HCT116 (cell line): ENCODE measurements at regions not wholly inside any gene's neighbourhood (a gene's known extent, or its start where the extent isn't known, plus 50 kb on each side); places are given as distances from the start of the nearest gene placed in this dataset.

ENCODE experiments used
- ATAC-seq: fragments of 200-7000 bp; cut with Tn5 transposase; 2 replicates; pipeline ENCODE4 v1.9.1; 2020; ENCODE audit warnings: mild to moderate bottlenecking, moderate library complexity
- BruUV-seq: library from RNA; stranded (reverse); fragments of 400-500 nt; replicated peaks from 2 replicates; lab custom pipeline; 2021; lab: Mats Ljungman, UMichigan
- CTCF ChIA-PET: fragments of 300-600 bp; sonication (Branson Sonifier 250); formaldehyde crosslinking; loops from one replicate; lab custom pipeline; 2021; ENCODE audit warnings: antibody characterized with exemption; lab: Charles Lee
- POLR2A ChIA-PET: fragments of 300-600, 350-600 bp; sonication (Branson Sonifier 250); formaldehyde crosslinking; loops from one replicate; lab custom pipeline; 2021; ENCODE audit warnings: antibody characterized with exemption; lab: Charles Lee
- RAD21 ChIA-PET, 2 experiments: fragments of 300-600 bp; sonication (Branson Sonifier 250); formaldehyde crosslinking; loops; one replicate each; lab custom pipeline; 2023; ENCODE audit warnings: low total read pairs in 2 of 2; ENCODE audit not compliant: uncharacterized antibody in 2 of 2, unreplicated experiment in 2 of 2, low non-redundant PET in 1 of 2; lab: Charles Lee
- DNase-seq: peaks from one replicate; pipeline ENCODE4 v3.0.0-alpha.2; 2010; ENCODE audit warnings: low read depth, low spot score
- H2AFZ ChIP-seq: fragments of 200-600 bp; shearing (Covaris generic), sonication (generic); 2 replicates; pipeline ENCODE4 v1.6.1; 2017; ENCODE audit warnings: low read depth, mixed run types, mixed read lengths, antibody characterized with exemption, low read length; ENCODE audit not compliant: poor library complexity, severe bottlenecking
- H3K27ac ChIP-seq: 2 replicates; pipeline ENCODE4 v1.5.1; 2012; ENCODE audit warnings: low read depth, low read length
- H3K27me3 ChIP-seq: fragments of 200-600 bp; sonication (generic); 2 replicates; pipeline ENCODE4 v1.6.1; 2016; ENCODE audit warnings: mixed run types, low read length, mixed read lengths; ENCODE audit not compliant: insufficient read depth
- H3K36me3 ChIP-seq, 2 experiments: fragments of 200-500 bp in 1 of 2; fragments of 200-600 bp in 1 of 2; sonication (Bioruptor generic) in 1 of 2; sonication (generic) in 1 of 2; 2 replicates each; pipeline versions ENCODE4 v1.5.1 to v1.6.1; 2014 to 2016; ENCODE audit warnings: low read length in 2 of 2, inconsistent platforms in 1 of 2, mixed read lengths in 1 of 2, mixed run types in 1 of 2; ENCODE audit not compliant: insufficient read depth in 2 of 2, control insufficient read depth in 1 of 2
- H3K4me1 ChIP-seq, 2 experiments: fragments of 200-600 bp in 1 of 2; sonication (generic) in 1 of 2; 2 replicates each; pipeline versions ENCODE4 v1.5.1 to v1.6.1; 2012 to 2017; ENCODE audit warnings: low read length in 2 of 2, inconsistent platforms in 1 of 2, mild to moderate bottlenecking in 1 of 2, mixed read lengths in 1 of 2, mixed run types in 1 of 2, moderate library complexity in 1 of 2; ENCODE audit not compliant: insufficient read depth in 2 of 2, control insufficient read depth in 1 of 2
- H3K4me2 ChIP-seq: fragments of 200-600 bp; sonication (generic); 2 replicates; pipeline ENCODE4 v1.6.1; 2017; ENCODE audit warnings: mixed run types, low read length, mixed read lengths
- H3K4me3 ChIP-seq, 2 experiments: fragments of 200-600 bp in 1 of 2; sonication (generic) in 1 of 2; replicated peaks in 1 of 2; 2 replicates each; pipeline ENCODE4 v1.5.1; 2011 to 2016; ENCODE audit warnings: low read length in 2 of 2, control low read depth in 1 of 2, low read depth in 1 of 2, mild to moderate bottlenecking in 1 of 2, mixed read lengths in 1 of 2, mixed run types in 1 of 2
- H3K79me2 ChIP-seq: fragments of 200-600 bp; sonication (generic); 2 replicates; pipeline ENCODE4 v1.6.1; 2017; ENCODE audit warnings: mild to moderate bottlenecking, mixed run types, low read length, moderate library complexity, mixed read lengths; ENCODE audit not compliant: insufficient read depth
- H3K9ac ChIP-seq: fragments of 200-600 bp; sonication (generic); 2 replicates; pipeline ENCODE4 v1.6.1; 2016; ENCODE audit warnings: low read length, mixed read lengths
- H3K9me2 ChIP-seq: fragments of 200-600 bp; sonication (generic), shearing (Covaris generic); 2 replicates; pipeline ENCODE4 v1.6.1; 2017; ENCODE audit warnings: mixed run types, mild to moderate bottlenecking, moderate library complexity; ENCODE audit not compliant: insufficient read depth
- H3K9me3 ChIP-seq, 2 experiments: fragments of 200-500 bp in 1 of 2; fragments of 200-600 bp in 1 of 2; sonication (Bioruptor generic) in 1 of 2; sonication (generic) in 1 of 2; 2 replicates each; pipeline ENCODE4 v1.6.1; 2014 to 2017; ENCODE audit warnings: low read length in 2 of 2, mixed read lengths in 2 of 2, inconsistent platforms in 1 of 2, low read depth in 1 of 2, mild to moderate bottlenecking in 1 of 2, mixed run types in 1 of 2, moderate library complexity in 1 of 2; ENCODE audit not compliant: control insufficient read depth in 1 of 2, insufficient read depth in 1 of 2
- H4K20me1 ChIP-seq: fragments of 200-600 bp; sonication (generic), shearing (Covaris generic); 2 replicates; pipeline ENCODE4 v1.6.1; 2017; ENCODE audit warnings: mixed run types, mild to moderate bottlenecking, moderate library complexity; ENCODE audit not compliant: insufficient read depth
- CBX3 ChIP-seq: IDR thresholded peaks from 2 replicates; pipeline ENCODE4 v1.6.1; 2012; ENCODE audit warnings: low read depth
- CEBPB ChIP-seq: IDR thresholded peaks from 2 replicates; pipeline ENCODE4 v1.6.1; 2012; ENCODE audit warnings: low read depth
- POLR2AphosphoS5 ChIP-seq: IDR thresholded peaks from 2 replicates; pipeline ENCODE4 v1.6.1; 2011; ENCODE audit warnings: mild to moderate bottlenecking, low read depth, low read length, moderate library complexity
- SIN3A ChIP-seq: IDR thresholded peaks from 2 replicates; pipeline ENCODE4 v1.6.1; 2012; ENCODE audit warnings: low read depth
- SRF ChIP-seq: IDR thresholded peaks from 2 replicates; pipeline ENCODE4 v1.6.1; 2012; ENCODE audit warnings: low read depth
- TCF7L2 ChIP-seq: IDR thresholded peaks from 2 replicates; pipeline ENCODE4 v1.7.0; 2011; ENCODE audit warnings: borderline replicate concordance, inconsistent platforms; ENCODE audit not compliant: insufficient read depth, insufficient read length; ENCODE audit errors: extremely low read depth
- ZFX ChIP-seq: fragments of 450-650 bp; IDR thresholded peaks from 2 replicates; pipeline ENCODE4 v1.6.1; 2017
- ZNF274 ChIP-seq: fragments of 200-500 bp; sonication (Bioruptor generic); IDR thresholded peaks from 2 replicates; pipeline ENCODE4 v1.6.1; 2014; ENCODE audit warnings: mild to moderate bottlenecking, low read depth, low read length, inconsistent platforms
- intact Hi-C: fragments of 100-400 bp; cut with micrococcal nuclease; formaldehyde crosslinking; loops from 2 replicates; pipeline ENCODE4 v1.10.0; 2022
- TF ChIP-seq, protein P1 (sequence below): IDR thresholded peaks from 2 replicates; pipeline ENCODE4 v1.6.1; 2012; ENCODE audit warnings: low read depth
- TF ChIP-seq, protein P2 (sequence below): IDR thresholded peaks from 2 replicates; pipeline ENCODE4 v1.6.1; 2012
- TF ChIP-seq, protein P3 (sequence below): IDR thresholded peaks from 2 replicates; pipeline ENCODE4 v1.6.1; 2011; ENCODE audit warnings: mild to moderate bottlenecking, low read length, moderate library complexity; ENCODE audit not compliant: insufficient replicate concordance; ENCODE audit errors: extremely low read depth

DNA sequence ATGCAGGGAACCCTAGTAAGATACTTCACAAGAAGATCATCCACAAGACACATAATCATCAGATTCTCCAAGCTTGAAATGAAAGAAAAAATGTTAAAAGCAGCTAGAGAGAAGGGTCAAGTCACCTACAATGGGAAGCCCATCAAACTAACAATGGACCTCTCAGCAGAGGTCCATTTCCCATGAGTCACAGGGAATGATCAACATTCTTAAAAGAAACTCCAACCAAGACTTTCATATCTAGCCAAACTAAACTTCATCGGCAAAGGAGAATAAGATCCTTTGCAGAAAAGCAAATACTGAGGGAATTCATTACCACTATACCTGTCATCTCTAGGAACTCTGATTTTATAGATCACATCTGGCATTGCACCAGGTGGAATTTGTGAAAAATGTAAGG is 52.9 kb upstream of the SPATA31E1 start:
- RAD21 ChIA-PET, result no interaction called here
- CTCF ChIA-PET, result no interaction called here
- H3K27ac ChIP-seq, result no peak overlapping the region
- H3K9me3 ChIP-seq, result no peaks in the 10 kb centered on the region
- TF ChIP-seq ZFX, result no peak
- no peak for TF ChIP-seq SRF
- no peak for TF ChIP-seq CEBPB
- no peak for TF ChIP-seq TCF7L2
- no peak for TF ChIP-seq SIN3A
- TF ChIP-seq, protein P1, sequence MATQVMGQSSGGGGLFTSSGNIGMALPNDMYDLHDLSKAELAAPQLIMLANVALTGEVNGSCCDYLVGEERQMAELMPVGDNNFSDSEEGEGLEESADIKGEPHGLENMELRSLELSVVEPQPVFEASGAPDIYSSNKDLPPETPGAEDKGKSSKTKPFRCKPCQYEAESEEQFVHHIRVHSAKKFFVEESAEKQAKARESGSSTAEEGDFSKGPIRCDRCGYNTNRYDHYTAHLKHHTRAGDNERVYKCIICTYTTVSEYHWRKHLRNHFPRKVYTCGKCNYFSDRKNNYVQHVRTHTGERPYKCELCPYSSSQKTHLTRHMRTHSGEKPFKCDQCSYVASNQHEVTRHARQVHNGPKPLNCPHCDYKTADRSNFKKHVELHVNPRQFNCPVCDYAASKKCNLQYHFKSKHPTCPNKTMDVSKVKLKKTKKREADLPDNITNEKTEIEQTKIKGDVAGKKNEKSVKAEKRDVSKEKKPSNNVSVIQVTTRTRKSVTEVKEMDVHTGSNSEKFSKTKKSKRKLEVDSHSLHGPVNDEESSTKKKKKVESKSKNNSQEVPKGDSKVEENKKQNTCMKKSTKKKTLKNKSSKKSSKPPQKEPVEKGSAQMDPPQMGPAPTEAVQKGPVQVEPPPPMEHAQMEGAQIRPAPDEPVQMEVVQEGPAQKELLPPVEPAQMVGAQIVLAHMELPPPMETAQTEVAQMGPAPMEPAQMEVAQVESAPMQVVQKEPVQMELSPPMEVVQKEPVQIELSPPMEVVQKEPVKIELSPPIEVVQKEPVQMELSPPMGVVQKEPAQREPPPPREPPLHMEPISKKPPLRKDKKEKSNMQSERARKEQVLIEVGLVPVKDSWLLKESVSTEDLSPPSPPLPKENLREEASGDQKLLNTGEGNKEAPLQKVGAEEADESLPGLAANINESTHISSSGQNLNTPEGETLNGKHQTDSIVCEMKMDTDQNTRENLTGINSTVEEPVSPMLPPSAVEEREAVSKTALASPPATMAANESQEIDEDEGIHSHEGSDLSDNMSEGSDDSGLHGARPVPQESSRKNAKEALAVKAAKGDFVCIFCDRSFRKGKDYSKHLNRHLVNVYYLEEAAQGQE, result no peak
- no peak for TF ChIP-seq ZNF274
- no peak for TF ChIP-seq POLR2AphosphoS5
- TF ChIP-seq, protein P2, sequence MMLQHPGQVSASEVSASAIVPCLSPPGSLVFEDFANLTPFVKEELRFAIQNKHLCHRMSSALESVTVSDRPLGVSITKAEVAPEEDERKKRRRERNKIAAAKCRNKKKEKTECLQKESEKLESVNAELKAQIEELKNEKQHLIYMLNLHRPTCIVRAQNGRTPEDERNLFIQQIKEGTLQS, result no peak
- no peak for TF ChIP-seq CBX3
- TF ChIP-seq, protein P3, sequence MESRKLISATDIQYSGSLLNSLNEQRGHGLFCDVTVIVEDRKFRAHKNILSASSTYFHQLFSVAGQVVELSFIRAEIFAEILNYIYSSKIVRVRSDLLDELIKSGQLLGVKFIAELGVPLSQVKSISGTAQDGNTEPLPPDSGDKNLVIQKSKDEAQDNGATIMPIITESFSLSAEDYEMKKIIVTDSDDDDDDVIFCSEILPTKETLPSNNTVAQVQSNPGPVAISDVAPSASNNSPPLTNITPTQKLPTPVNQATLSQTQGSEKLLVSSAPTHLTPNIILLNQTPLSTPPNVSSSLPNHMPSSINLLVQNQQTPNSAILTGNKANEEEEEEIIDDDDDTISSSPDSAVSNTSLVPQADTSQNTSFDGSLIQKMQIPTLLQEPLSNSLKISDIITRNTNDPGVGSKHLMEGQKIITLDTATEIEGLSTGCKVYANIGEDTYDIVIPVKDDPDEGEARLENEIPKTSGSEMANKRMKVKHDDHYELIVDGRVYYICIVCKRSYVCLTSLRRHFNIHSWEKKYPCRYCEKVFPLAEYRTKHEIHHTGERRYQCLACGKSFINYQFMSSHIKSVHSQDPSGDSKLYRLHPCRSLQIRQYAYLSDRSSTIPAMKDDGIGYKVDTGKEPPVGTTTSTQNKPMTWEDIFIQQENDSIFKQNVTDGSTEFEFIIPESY, result no peak
- no peaks in the 10 kb centered on the region; the same call in 1 of the 2 replicates for H3K9me2 ChIP-seq
- H3K4me1 ChIP-seq, result peaks cover 0 to 7% of the 10 kb centered on the region in 2 experiments; a peak in 1 of 4 replicates
- POLR2A ChIA-PET, result no interaction called here
- H3K79me2 ChIP-seq, result no peaks in the 10 kb centered on the region
- intact Hi-C loops, result no loop called here
- H3K27me3 ChIP-seq, result no peaks in the 10 kb centered on the region
- no peak overlapping the region for H2AFZ ChIP-seq
- H3K4me2 ChIP-seq, result no peak overlapping the region
- DNase-seq (no peak), ATAC-seq (no peak)
- no peak overlapping the region for H3K9ac ChIP-seq
- no peak overlapping the region for H3K4me3 ChIP-seq
- no peaks in the 10 kb centered on the region for H4K20me1 ChIP-seq
- no peaks in the 10 kb centered on the region for H3K36me3 ChIP-seq
- BruUV-seq, result no TSS peak
